ENCODE measurements at regions not wholly inside any gene's neighbourhood (a gene's known extent, or its start where the extent isn't known, plus 50 kb on each side); places are given as distances from the start of the nearest gene placed in this dataset.

GRCh38 chr15:93451822-93452221, 362.8 kb upstream of the RGMA start:
- TF ChIP-seq CTCF (IDR thresholded peaks at IDR 0.05 in 8 of 11, conservative IDR thresholded peaks at IDR 0.05 in 3 of 11) (no peak), POLR2AphosphoS5 (IDR thresholded peaks at IDR 0.05) (no peak), POLR2A (IDR thresholded peaks at IDR 0.05) (no peak)

Data from spleen (tissue), 7 donors.